ENCODE measurements at regions not wholly inside any gene's neighbourhood (a gene's known extent, or its start where the extent isn't known, plus 50 kb on each side); places are given as distances from the start of the nearest gene placed in this dataset.

DNA sequence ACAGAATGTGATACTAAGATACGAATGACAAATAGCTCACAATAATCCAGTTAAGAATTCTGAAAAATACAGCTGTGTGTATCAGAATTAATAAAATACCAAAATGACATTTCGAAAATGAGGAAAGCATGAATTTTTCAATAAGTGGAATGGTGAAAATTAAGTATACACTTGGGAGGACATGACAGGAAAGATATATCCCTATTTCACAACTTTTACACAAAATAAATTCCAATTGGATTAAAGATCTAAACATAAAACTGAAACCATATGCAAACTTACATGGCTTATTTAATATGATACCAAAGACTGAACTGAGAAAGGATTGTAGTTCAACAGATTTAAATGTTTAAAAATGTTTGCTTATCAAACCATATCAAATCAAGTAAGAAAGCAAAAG is 510.4 kb upstream of the ADAMTS5 start:
- H3K9me3 ChIP-seq (ENCODE audit: low read depth): no peaks in the 10 kb centered on the region
- peaks cover 39% of the 10 kb centered on the region for H3K27me3 ChIP-seq
- TF ChIP-seq, protein P1, sequence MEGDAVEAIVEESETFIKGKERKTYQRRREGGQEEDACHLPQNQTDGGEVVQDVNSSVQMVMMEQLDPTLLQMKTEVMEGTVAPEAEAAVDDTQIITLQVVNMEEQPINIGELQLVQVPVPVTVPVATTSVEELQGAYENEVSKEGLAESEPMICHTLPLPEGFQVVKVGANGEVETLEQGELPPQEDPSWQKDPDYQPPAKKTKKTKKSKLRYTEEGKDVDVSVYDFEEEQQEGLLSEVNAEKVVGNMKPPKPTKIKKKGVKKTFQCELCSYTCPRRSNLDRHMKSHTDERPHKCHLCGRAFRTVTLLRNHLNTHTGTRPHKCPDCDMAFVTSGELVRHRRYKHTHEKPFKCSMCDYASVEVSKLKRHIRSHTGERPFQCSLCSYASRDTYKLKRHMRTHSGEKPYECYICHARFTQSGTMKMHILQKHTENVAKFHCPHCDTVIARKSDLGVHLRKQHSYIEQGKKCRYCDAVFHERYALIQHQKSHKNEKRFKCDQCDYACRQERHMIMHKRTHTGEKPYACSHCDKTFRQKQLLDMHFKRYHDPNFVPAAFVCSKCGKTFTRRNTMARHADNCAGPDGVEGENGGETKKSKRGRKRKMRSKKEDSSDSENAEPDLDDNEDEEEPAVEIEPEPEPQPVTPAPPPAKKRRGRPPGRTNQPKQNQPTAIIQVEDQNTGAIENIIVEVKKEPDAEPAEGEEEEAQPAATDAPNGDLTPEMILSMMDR (IDR thresholded peaks at IDR 0.05; ENCODE audit: low read depth, low read length): no peak
- H3K4me3 ChIP-seq: no peak overlapping the region
- no peak overlapping the region for H3K27ac ChIP-seq
- no peaks in the 10 kb centered on the region for H3K36me3 ChIP-seq
- H3K4me1 ChIP-seq (ENCODE audit: low read depth): peaks cover 10% of the 10 kb centered on the region
- DNase-seq (ENCODE audit: low read depth in 1 of 2, low spot score in 1 of 2): no peak

DNA sequence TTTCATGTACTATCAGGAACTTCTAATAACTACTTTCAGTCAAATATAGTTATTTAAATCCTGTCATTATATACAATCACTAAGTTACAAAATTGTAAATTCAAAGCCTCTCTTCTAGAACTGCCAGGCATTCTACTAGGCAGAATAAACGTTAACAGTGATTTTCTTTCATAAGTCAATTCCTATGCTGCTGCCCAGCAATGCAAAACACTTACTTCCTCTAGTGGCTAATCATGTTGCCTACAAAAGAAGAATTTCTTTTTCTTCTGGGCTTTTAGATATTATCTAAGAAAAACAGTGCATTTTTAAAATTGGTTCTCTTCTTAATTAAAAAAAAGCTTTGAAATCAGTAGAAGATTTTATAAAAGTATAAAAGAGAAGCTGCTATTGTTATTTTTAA is 509.8 kb upstream of the ADAMTS5 start:
- TF ChIP-seq, protein P1 (IDR thresholded peaks at IDR 0.05; ENCODE audit: low read depth, low read length): peak; percentile 64
- peaks cover 45% of the 10 kb centered on the region for H3K27me3 ChIP-seq
- no peak overlapping the region for H3K4me3 ChIP-seq
- no peaks in the 10 kb centered on the region for H3K9me3 ChIP-seq (ENCODE audit: low read depth)
- H3K36me3 ChIP-seq: no peaks in the 10 kb centered on the region
- no peak overlapping the region for H3K27ac ChIP-seq
- peaks cover 10% of the 10 kb centered on the region for H3K4me1 ChIP-seq (ENCODE audit: low read depth)
- DNase-seq (ENCODE audit: low read depth in 1 of 2, low spot score in 1 of 2): peak in 1 of 2 donors; percentile 67

- Histone ChIP-seq H3K9me3 (ENCODE audit: low read depth) (no peaks in the 10 kb centered on the region), H3K4me1 (ENCODE audit: low read depth) (peaks cover 10% of the 10 kb centered on the region), H3K4me3 (no peak overlapping the region), H3K27me3 (peaks cover 46% of the 10 kb centered on the region), H3K27ac (no peak overlapping the region), H3K36me3 (no peaks in the 10 kb centered on the region)
- peak in 1 of 2 donors; percentile 62 for DNase-seq (ENCODE audit: low read depth in 1 of 2, low spot score in 1 of 2)
- TF ChIP-seq, protein P1 (IDR thresholded peaks at IDR 0.05; ENCODE audit: low read depth, low read length): no peak
Measured at GRCh38 chr21:27475363-27475955, 508.6 kb upstream of the ADAMTS5 start.

GRCh38 chr21:27467366-27467765 is 500.5 kb upstream of the ADAMTS5 start:
- no peak overlapping the region for H3K27ac ChIP-seq
- DNase-seq (ENCODE audit: low read depth in 1 of 2, low spot score in 1 of 2): no peak
- H3K27me3 ChIP-seq: peaks cover 13% of the 10 kb centered on the region
- TF ChIP-seq, protein P1 (IDR thresholded peaks at IDR 0.05; ENCODE audit: low read depth, low read length): no peak
- H3K4me3 ChIP-seq: no peak overlapping the region
- no peaks in the 10 kb centered on the region for H3K36me3 ChIP-seq
- peaks cover 3% of the 10 kb centered on the region for H3K4me1 ChIP-seq (ENCODE audit: low read depth)
- H3K9me3 ChIP-seq (ENCODE audit: low read depth): no peaks in the 10 kb centered on the region

- Histone ChIP-seq H3K36me3 (no peaks in the 10 kb centered on the region), H3K27me3 (peaks cover 2% of the 10 kb centered on the region), H3K9me3 (ENCODE audit: low read depth) (no peaks in the 10 kb centered on the region), H3K4me3 (no peak overlapping the region), H3K27ac (no peak overlapping the region), H3K4me1 (ENCODE audit: low read depth) (peaks cover 3% of the 10 kb centered on the region)
- peak in 1 of 2 donors; percentile 8 for DNase-seq (ENCODE audit: low read depth in 1 of 2, low spot score in 1 of 2)
- TF ChIP-seq, protein P1 (IDR thresholded peaks at IDR 0.05; ENCODE audit: low read depth, low read length): peak; percentile 26
Measured at GRCh38 chr21:27466140-27466539, 499.3 kb upstream of the ADAMTS5 start.
